Neural progenitor cell (in vitro differentiated cells): ENCODE measurements at regions not wholly inside any gene's neighbourhood (a gene's known extent, or its start where the extent isn't known, plus 50 kb on each side); places are given as distances from the start of the nearest gene placed in this dataset.

Source experiments
- DNase-seq: peaks from one replicate; pipeline ENCODE4 v3.0.0-alpha.2; 2016; ENCODE audit warnings: low spot score
- H2AFZ ChIP-seq: fragments of 200-600 bp; sonication (generic); replicated peaks from 2 replicates; pipeline ENCODE4 v1.6.1; 2016; ENCODE audit warnings: antibody characterized with exemption
- H3F3A ChIP-seq: fragments of 200-600 bp; sonication (generic); 2 replicates; pipeline ENCODE4 v1.6.1; 2016; ENCODE audit warnings: antibody characterized with exemption, low read depth
- H3K27ac ChIP-seq: fragments of 200-600 bp; sonication (generic); 2 replicates; pipeline ENCODE4 v1.5.1; 2016; ENCODE audit warnings: mild to moderate bottlenecking
- H3K27me3 ChIP-seq: fragments of 200-600 bp; sonication (generic); 2 replicates; pipeline ENCODE4 v1.6.1; 2016; ENCODE audit warnings: mild to moderate bottlenecking, moderate library complexity
- H3K36me3 ChIP-seq: fragments of 200-600 bp; sonication (generic); 2 replicates; pipeline ENCODE4 v1.5.1; 2016
- H3K4me1 ChIP-seq: fragments of 200-600 bp; sonication (generic); 2 replicates; pipeline ENCODE4 v1.6.1; 2016; ENCODE audit warnings: mixed run types
- H3K4me2 ChIP-seq: fragments of 200-600 bp; sonication (generic); 2 replicates; pipeline ENCODE4 v1.6.1; 2016
- H3K4me3 ChIP-seq: fragments of 200-600 bp; sonication (generic); 2 replicates; pipeline ENCODE4 v1.5.1; 2016
- H3K79me2 ChIP-seq: fragments of 200-600 bp; sonication (generic); 2 replicates; pipeline ENCODE4 v1.6.1; 2016; ENCODE audit warnings: low read depth
- H3K9ac ChIP-seq: fragments of 200-600 bp; sonication (generic); 2 replicates; pipeline ENCODE4 v1.6.1; 2016
- H3K9me3 ChIP-seq: fragments of 200-600 bp; sonication (generic); 2 replicates; pipeline ENCODE4 v1.5.1; 2016; ENCODE audit warnings: low read depth
- H4K20me1 ChIP-seq: fragments of 200-600 bp; sonication (generic); 2 replicates; pipeline ENCODE4 v1.6.1; 2016; ENCODE audit warnings: low read depth
- H3K27ac Mint-ChIP-seq: 3 replicates; pipeline ENCODE4 v1.8.0; 2021; ENCODE audit warnings: mixed read lengths
- H3K27me3 Mint-ChIP-seq: 2 replicates; pipeline ENCODE4 v1.8.0; 2022; ENCODE audit warnings: low read depth, mild to moderate bottlenecking, inconsistent platforms, moderate library complexity, mixed read lengths; ENCODE audit not compliant: insufficient read depth
- H3K36me3 Mint-ChIP-seq: 3 replicates; pipeline ENCODE4 v1.8.0; 2021; ENCODE audit warnings: mixed read lengths
- H3K4me1 Mint-ChIP-seq: 3 replicates; pipeline ENCODE4 v1.8.0; 2021; ENCODE audit warnings: mixed read lengths
- H3K4me3 Mint-ChIP-seq: 3 replicates; pipeline ENCODE4 v1.8.0; 2021; ENCODE audit warnings: mild to moderate bottlenecking, moderate library complexity, mixed read lengths
- H3K9me3 Mint-ChIP-seq: 3 replicates; pipeline ENCODE4 v1.8.0; 2020; ENCODE audit warnings: mixed read lengths
- CTCF ChIP-seq: fragments of 200-600 bp; sonication (generic); IDR thresholded peaks from 2 replicates; pipeline ENCODE4 v1.5.1; 2017; ENCODE audit warnings: antibody characterized with exemption, mild to moderate bottlenecking
- EZH2 ChIP-seq: fragments of 200-600 bp; sonication (generic); IDR thresholded peaks from 2 replicates; pipeline ENCODE4 v1.6.1; 2017; ENCODE audit warnings: antibody characterized with exemption, mild to moderate bottlenecking, moderate library complexity
- EZH2phosphoT487 ChIP-seq: fragments of 200-600 bp; sonication (generic); IDR thresholded peaks from 2 replicates; pipeline ENCODE4 v1.6.1; 2017; ENCODE audit warnings: antibody characterized with exemption

GRCh38 chr13:82224806-82225205 lies 1657.5 kb downstream of the SLITRK1 start:
- H3K27ac ChIP-seq = no peak overlapping the region
- H3K9me3 ChIP-seq = no peaks in the 10 kb centered on the region
- Mint-ChIP-seq H3K27ac (no peak overlapping the region), H3K36me3 (no peaks in the 10 kb centered on the region), H3K9me3 (peaks cover 6% of the 10 kb centered on the region), H3K4me1 (no peaks in the 10 kb centered on the region), H3K27me3 (no peaks in the 10 kb centered on the region), H3K4me3 (no peak overlapping the region)
- H3K36me3 ChIP-seq = no peaks in the 10 kb centered on the region
- no peaks in the 10 kb centered on the region for H3K79me2 ChIP-seq
- H3K9ac ChIP-seq = no peak overlapping the region
- H3K4me1 ChIP-seq = no peaks in the 10 kb centered on the region
- TF ChIP-seq EZH2 (no peak), EZH2phosphoT487 (no peak), CTCF (no peak)
- no peak overlapping the region for H3K4me3 ChIP-seq
- H4K20me1 ChIP-seq = no peaks in the 10 kb centered on the region
- no peak overlapping the region for H2AFZ ChIP-seq
- no peak for DNase-seq
- no peaks in the 10 kb centered on the region for H3K27me3 ChIP-seq
- H3F3A ChIP-seq = no peaks in the 10 kb centered on the region
- H3K4me2 ChIP-seq = no peak overlapping the region

- DNase-seq = no peak
- Mint-ChIP-seq H3K4me3 (no peak overlapping the region), H3K27ac (no peak overlapping the region), H3K27me3 (no peaks in the 10 kb centered on the region), H3K36me3 (no peaks in the 10 kb centered on the region), H3K9me3 (no peaks in the 10 kb centered on the region), H3K4me1 (no peaks in the 10 kb centered on the region)
- H3K27ac ChIP-seq = no peak overlapping the region
- H3F3A ChIP-seq = no peaks in the 10 kb centered on the region
- no peak overlapping the region for H2AFZ ChIP-seq
- no peaks in the 10 kb centered on the region for H3K36me3 ChIP-seq
- H3K4me3 ChIP-seq = no peak overlapping the region
- H3K79me2 ChIP-seq = no peaks in the 10 kb centered on the region
- no peaks in the 10 kb centered on the region for H4K20me1 ChIP-seq
- no peaks in the 10 kb centered on the region for H3K27me3 ChIP-seq
- H3K9ac ChIP-seq = no peak overlapping the region
- no peaks in the 10 kb centered on the region for H3K4me1 ChIP-seq
- H3K9me3 ChIP-seq = no peaks in the 10 kb centered on the region
- H3K4me2 ChIP-seq = no peak overlapping the region
- TF ChIP-seq EZH2 (no peak), CTCF (no peak), EZH2phosphoT487 (no peak)
Measured at GRCh38 chr13:82221621-82222020, 1660.7 kb downstream of the SLITRK1 start.

DNA sequence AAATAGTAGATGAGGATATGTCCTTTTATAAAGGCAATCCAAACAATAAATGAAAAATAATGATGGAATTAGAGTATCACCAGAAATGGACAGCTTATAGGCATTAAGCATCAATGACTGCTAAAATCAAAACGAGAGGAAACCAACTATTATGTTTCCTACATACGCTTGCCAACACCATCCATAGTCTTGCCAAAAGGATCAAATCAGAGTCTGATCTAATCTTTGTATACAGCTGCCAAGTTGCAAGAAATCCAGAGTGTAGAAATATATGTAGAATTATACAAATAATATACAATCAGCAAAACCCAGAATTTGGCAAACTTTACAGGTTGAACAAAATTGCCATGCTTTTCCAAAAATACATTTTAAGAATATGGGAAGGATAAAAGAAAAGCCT lies 1661.6 kb downstream of the SLITRK1 start:
- Mint-ChIP-seq H3K36me3 (no peaks in the 10 kb centered on the region), H3K27ac (no peak overlapping the region), H3K4me3 (no peak overlapping the region), H3K4me1 (no peaks in the 10 kb centered on the region), H3K27me3 (no peaks in the 10 kb centered on the region), H3K9me3 (no peaks in the 10 kb centered on the region)
- Histone ChIP-seq H3K36me3 (no peaks in the 10 kb centered on the region), H3K9me3 (no peaks in the 10 kb centered on the region), H3K27me3 (no peaks in the 10 kb centered on the region), H3F3A (no peaks in the 10 kb centered on the region), H2AFZ (no peak overlapping the region), H3K4me1 (no peaks in the 10 kb centered on the region), H3K4me2 (no peak overlapping the region), H3K79me2 (no peaks in the 10 kb centered on the region), H3K4me3 (no peak overlapping the region), H4K20me1 (no peaks in the 10 kb centered on the region), H3K27ac (no peak overlapping the region), H3K9ac (no peak overlapping the region)
- TF ChIP-seq EZH2 (no peak), CTCF (no peak), EZH2phosphoT487 (no peak)
- no peak for DNase-seq

DNA sequence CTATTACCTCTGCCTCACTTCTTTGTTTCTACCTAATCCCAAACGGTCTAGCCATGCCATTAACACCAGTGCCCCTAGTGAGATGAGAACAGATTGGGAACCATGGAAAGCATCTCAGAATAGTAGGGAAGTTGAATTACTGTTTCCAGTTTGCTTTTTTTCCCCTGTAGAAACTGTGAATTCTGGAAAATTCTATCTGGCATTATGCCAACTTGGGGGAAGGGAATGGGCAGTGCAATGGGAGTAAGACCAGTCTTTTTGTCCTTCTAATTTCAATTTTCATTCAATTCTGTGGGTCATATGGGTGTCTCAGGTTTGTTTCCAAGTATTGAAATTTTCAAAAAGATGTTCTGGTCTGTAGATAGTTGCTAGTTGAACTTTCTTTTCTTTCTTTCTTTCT lies 1666.1 kb downstream of the SLITRK1 start:
- H3K36me3 Mint-ChIP-seq = no peaks in the 10 kb centered on the region
- Histone ChIP-seq H3K4me3 (no peak overlapping the region), H3K9ac (no peak overlapping the region), H3K79me2 (no peaks in the 10 kb centered on the region), H3F3A (no peaks in the 10 kb centered on the region), H3K9me3 (no peaks in the 10 kb centered on the region), H3K36me3 (no peaks in the 10 kb centered on the region), H3K27me3 (no peaks in the 10 kb centered on the region), H2AFZ (no peak overlapping the region), H3K4me2 (no peak overlapping the region), H3K4me1 (no peaks in the 10 kb centered on the region), H3K27ac (no peak overlapping the region), H4K20me1 (no peaks in the 10 kb centered on the region)
- no peak overlapping the region for H3K27ac Mint-ChIP-seq
- peaks cover 4% of the 10 kb centered on the region for H3K9me3 Mint-ChIP-seq
- no peak overlapping the region for H3K4me3 Mint-ChIP-seq
- H3K27me3 Mint-ChIP-seq = peaks cover 2% of the 10 kb centered on the region
- no peak for DNase-seq
- no peak for TF ChIP-seq EZH2phosphoT487
- TF ChIP-seq CTCF = no peak
- TF ChIP-seq EZH2 = no peak
- no peaks in the 10 kb centered on the region for H3K4me1 Mint-ChIP-seq
